H9 (cell line): ENCODE measurements at regions not wholly inside any gene's neighbourhood (a gene's known extent, or its start where the extent isn't known, plus 50 kb on each side); places are given as distances from the start of the nearest gene placed in this dataset.

ENCODE experiments used
- DNase-seq: peaks from one replicate; pipeline ENCODE4 v3.0.0-alpha.2; 2017
- H2AFZ ChIP-seq: one replicate; pipeline ENCODE4 v1.6.1; 2013; ENCODE audit warnings: mild to moderate bottlenecking, low read length, control low read depth, moderate library complexity
- H2AK5ac ChIP-seq: 2 replicates; pipeline ENCODE4 v1.6.1; 2013; ENCODE audit warnings: low read length, control low read depth, mixed read lengths; ENCODE audit not compliant: insufficient read length
- H2BK120ac ChIP-seq: one replicate; pipeline ENCODE4 v1.6.1; 2013; ENCODE audit warnings: low read depth, mild to moderate bottlenecking, low read length, control low read depth, inconsistent platforms; ENCODE audit not compliant: poor library complexity, severe bottlenecking
- H2BK12ac ChIP-seq: 2 replicates; pipeline ENCODE4 v1.6.1; 2013; ENCODE audit warnings: low read length, control low read depth, mixed read lengths, low read depth; ENCODE audit not compliant: insufficient read length
- H2BK15ac ChIP-seq: 2 replicates; pipeline ENCODE4 v1.6.1; 2013; ENCODE audit warnings: low read depth, low read length, control low read depth
- H2BK20ac ChIP-seq: one replicate; pipeline ENCODE4 v1.6.1; 2013; ENCODE audit warnings: low read depth, mild to moderate bottlenecking, low read length, control low read depth, inconsistent platforms; ENCODE audit not compliant: poor library complexity, severe bottlenecking
- H2BK5ac ChIP-seq: 2 replicates; pipeline ENCODE4 v1.6.1; 2013; ENCODE audit warnings: low read length, control low read depth, mixed read lengths; ENCODE audit not compliant: insufficient read length
- H3K14ac ChIP-seq: 2 replicates; pipeline ENCODE4 v1.6.1; 2013; ENCODE audit warnings: low read length, control low read depth; ENCODE audit not compliant: insufficient read depth
- H3K18ac ChIP-seq: 2 replicates; pipeline ENCODE4 v1.6.1; 2013; ENCODE audit warnings: low read depth, mild to moderate bottlenecking, mixed read lengths, low read length, control low read depth; ENCODE audit not compliant: insufficient read length
- H3K23ac ChIP-seq: 2 replicates; pipeline ENCODE4 v1.6.1; 2013; ENCODE audit warnings: low read length, control low read depth, mixed read lengths, low read depth; ENCODE audit not compliant: insufficient read length
- H3K23me2 ChIP-seq: 2 replicates; pipeline ENCODE4 v1.6.1; 2013; ENCODE audit warnings: low read depth, mild to moderate bottlenecking, mixed read lengths, low read length, control low read depth; ENCODE audit not compliant: insufficient read length, poor library complexity, severe bottlenecking
- H3K27ac ChIP-seq: 2 replicates; pipeline ENCODE4 v1.5.1; 2013; ENCODE audit warnings: low read length, control low read depth, mixed read lengths, low read depth; ENCODE audit not compliant: insufficient read length
- H3K27me3 ChIP-seq: 2 replicates; pipeline ENCODE4 v1.6.1; 2013; ENCODE audit warnings: low read length, control low read depth, inconsistent platforms; ENCODE audit not compliant: insufficient read depth
- H3K4ac ChIP-seq: 2 replicates; pipeline ENCODE4 v1.6.1; 2013; ENCODE audit warnings: low read depth, mild to moderate bottlenecking, control low read depth, inconsistent platforms, low read length, moderate library complexity
- H3K4me1 ChIP-seq: 2 replicates; pipeline ENCODE4 v1.6.1; 2013; ENCODE audit warnings: low read length, control low read depth, inconsistent platforms; ENCODE audit not compliant: insufficient read depth
- H3K4me2 ChIP-seq: 2 replicates; pipeline ENCODE4 v1.6.1; 2013; ENCODE audit warnings: low read length, control low read depth, mixed read lengths; ENCODE audit not compliant: insufficient read length, insufficient read depth
- H3K56ac ChIP-seq: 2 replicates; pipeline ENCODE4 v1.6.1; 2013; ENCODE audit warnings: low read depth, mild to moderate bottlenecking, mixed read lengths, low read length, control low read depth; ENCODE audit not compliant: insufficient read length
- H3K79me1 ChIP-seq: 2 replicates; pipeline ENCODE4 v1.6.1; 2013; ENCODE audit warnings: low read depth, mild to moderate bottlenecking, moderate library complexity, low read length, control low read depth, inconsistent platforms; ENCODE audit not compliant: insufficient read depth, poor library complexity, severe bottlenecking
- H3K79me2 ChIP-seq: 2 replicates; pipeline ENCODE4 v1.6.1; 2013; ENCODE audit warnings: low read length, control low read depth, inconsistent platforms; ENCODE audit not compliant: insufficient read depth
- H3K9ac ChIP-seq: 2 replicates; pipeline ENCODE4 v1.6.1; 2013; ENCODE audit warnings: low read length, control low read depth, mixed read lengths; ENCODE audit not compliant: insufficient read length; ENCODE audit errors: extremely low read depth
- H3K9me3 ChIP-seq: one replicate; pipeline ENCODE4 v1.6.1; 2013; ENCODE audit warnings: low read depth, low read length, inconsistent platforms; ENCODE audit not compliant: control insufficient read depth
- H3T11ph ChIP-seq: one replicate; pipeline ENCODE4 v1.6.1; 2013; ENCODE audit warnings: mild to moderate bottlenecking, low read length, control low read depth, inconsistent platforms
- H4K20me1 ChIP-seq: one replicate; pipeline ENCODE4 v1.6.1; 2013; ENCODE audit not compliant: control insufficient read depth, insufficient read length, insufficient read depth
- H4K5ac ChIP-seq: 2 replicates; pipeline ENCODE4 v1.6.1; 2013; ENCODE audit warnings: low read depth, mild to moderate bottlenecking, mixed read lengths, low read length, control low read depth; ENCODE audit not compliant: insufficient read length
- H4K8ac ChIP-seq: replicated peaks from 2 replicates; pipeline ENCODE4 v1.6.1; 2013; ENCODE audit warnings: low read length, control low read depth, mixed read lengths, low read depth; ENCODE audit not compliant: insufficient read length
- H4K91ac ChIP-seq: 2 replicates; pipeline ENCODE4 v1.6.1; 2013; ENCODE audit warnings: low read depth, mild to moderate bottlenecking, moderate library complexity, mixed read lengths, low read length, control low read depth; ENCODE audit not compliant: insufficient read length
- H3K27ac Mint-ChIP-seq, 3 experiments: 2 replicates in 2 of 3; 3 replicates in 1 of 3; pipeline ENCODE4 v1.8.0; 2020 to 2021; ENCODE audit warnings: mixed read lengths in 3 of 3, mild to moderate bottlenecking in 1 of 3, moderate library complexity in 1 of 3
- H3K27me3 Mint-ChIP-seq: 2 replicates; pipeline ENCODE4 v1.8.0; 2021; ENCODE audit warnings: low read depth, mild to moderate bottlenecking, moderate library complexity, mixed read lengths
- H3K36me3 Mint-ChIP-seq, 3 experiments: 2 replicates in 2 of 3; 3 replicates in 1 of 3; pipeline ENCODE4 v1.8.0; 2020 to 2021; ENCODE audit warnings: low read depth in 3 of 3, mixed read lengths in 3 of 3; ENCODE audit not compliant: insufficient read depth in 1 of 3
- H3K4me1 Mint-ChIP-seq, 2 experiments: 2 replicates each; pipeline ENCODE4 v1.8.0; 2020; ENCODE audit warnings: mixed read lengths in 2 of 2
- H3K4me3 Mint-ChIP-seq, 2 experiments: 2 replicates in 1 of 2; 3 replicates in 1 of 2; pipeline ENCODE4 v1.8.0; 2020 to 2021; ENCODE audit warnings: mild to moderate bottlenecking in 2 of 2, mixed read lengths in 2 of 2, moderate library complexity in 1 of 2
- H3K9me3 Mint-ChIP-seq, 2 experiments: 2 replicates in 1 of 2; 3 replicates in 1 of 2; pipeline ENCODE4 v1.8.0; 2020; ENCODE audit warnings: mild to moderate bottlenecking in 2 of 2, mixed read lengths in 2 of 2, moderate library complexity in 1 of 2
- CTCF ChIP-seq: fragments of 200-600 bp; sonication (generic); conservative IDR thresholded peaks from 3 replicates; pipeline ENCODE4 v1.8.0; 2021; ENCODE audit warnings: antibody characterized with exemption, mild to moderate bottlenecking
- WGBS: extraction: QIAGEN DNeasy Blood & Tissue Kit; methylation state at CpG from one replicate; pipeline ENCODE4 v1.1.7; 2013; ENCODE audit warnings: missing lambda C conversion rate, low lambda C conversion rate, mixed read lengths; ENCODE audit not compliant: insufficient read length; ENCODE audit errors: extremely low coverage; 5-methylcytosine and 5-hydroxymethylcytosine counted together

- no peak overlapping the region for H3K9ac ChIP-seq
- H2BK120ac ChIP-seq = no peak overlapping the region
- no peaks in the 10 kb centered on the region for H3K36me3 Mint-ChIP-seq
- H3K27ac Mint-ChIP-seq = no peak overlapping the region
- H3K79me2 ChIP-seq = no peaks in the 10 kb centered on the region
- H3K9me3 ChIP-seq = no peaks in the 10 kb centered on the region
- peaks cover 6% of the 10 kb centered on the region for H3K27me3 Mint-ChIP-seq
- no peak overlapping the region for H3K4me2 ChIP-seq
- WGBS = no CpG with 5 or more reads among the region's 6 CpGs
- no peak overlapping the region for H2BK12ac ChIP-seq
- H4K5ac ChIP-seq = no peak overlapping the region
- no peak overlapping the region for H4K91ac ChIP-seq
- no peaks in the 10 kb centered on the region for H3K4me1 ChIP-seq
- H3K27me3 ChIP-seq = no peaks in the 10 kb centered on the region
- H2BK20ac ChIP-seq = no peak overlapping the region
- DNase-seq = no peak
- no peak overlapping the region for H3T11ph ChIP-seq
- no peak overlapping the region for H2BK15ac ChIP-seq
- H3K4me3 Mint-ChIP-seq = no peak overlapping the region
- no peaks in the 10 kb centered on the region for H4K20me1 ChIP-seq
- no peak overlapping the region for H4K8ac ChIP-seq
- no peak overlapping the region for H3K23ac ChIP-seq
- no peak overlapping the region for H3K27ac ChIP-seq
- H3K14ac ChIP-seq = no peak overlapping the region
- H3K18ac ChIP-seq = no peak overlapping the region
- H2AK5ac ChIP-seq = no peak overlapping the region
- H3K4ac ChIP-seq = no peak overlapping the region
- no peak overlapping the region for H2BK5ac ChIP-seq
- no peaks in the 10 kb centered on the region for H3K9me3 Mint-ChIP-seq
- no peak for TF ChIP-seq CTCF
- no peaks in the 10 kb centered on the region for H3K79me1 ChIP-seq
- no peak overlapping the region for H2AFZ ChIP-seq
- H3K23me2 ChIP-seq = no peaks in the 10 kb centered on the region
- H3K56ac ChIP-seq = no peak overlapping the region
- H3K4me1 Mint-ChIP-seq = peaks cover 35 to 52% of the 10 kb centered on the region in 2 experiments
These were observed 310.3 kb upstream of the HS6ST1 start for GRCh38 chr2:128628996-128629395.
